BJ (cell line): ENCODE measurements at regions not wholly inside any gene's neighbourhood (a gene's known extent, or its start where the extent isn't known, plus 50 kb on each side); places are given as distances from the start of the nearest gene placed in this dataset.

Experiments used
- CTCF ChIA-PET: fragments of 350-600 bp; formaldehyde crosslinking; extraction: SDS; loops from one replicate; lab custom pipeline; 2021; ENCODE audit warnings: antibody characterized with exemption, inconsistent platforms; lab: Yijun Ruan, JAX
- POLR2A ChIA-PET: fragments of 300-600 bp; sonication (Branson Sonifier 250); formaldehyde crosslinking; extraction: SDS; loops from one replicate; lab custom pipeline; 2021; ENCODE audit warnings: antibody characterized with exemption; lab: Charles Lee
- DNase-seq: peaks from one replicate; pipeline ENCODE4 v3.0.0-alpha.2; 2011; ENCODE audit warnings: low read depth
- H3K27me3 ChIP-seq: 2 replicates; pipeline ENCODE4 v1.6.0; 2011; ENCODE audit warnings: low read length; ENCODE audit not compliant: control insufficient read depth, insufficient read depth
- H3K36me3 ChIP-seq: 2 replicates; pipeline ENCODE4 v1.5.1; 2011; ENCODE audit warnings: low read length; ENCODE audit not compliant: control insufficient read depth, insufficient read depth
- H3K4me3 ChIP-seq: 2 replicates; pipeline ENCODE4 v1.5.1; 2011; ENCODE audit warnings: low read depth, mild to moderate bottlenecking, control low read depth, low read length
- TF ChIP-seq, protein P1 (sequence below): IDR thresholded peaks from 2 replicates; pipeline ENCODE4 v1.5.1; 2011; ENCODE audit warnings: low read depth, mild to moderate bottlenecking, control low read depth, inconsistent platforms, low read length, moderate library complexity; ENCODE audit not compliant: insufficient read depth

DNA sequence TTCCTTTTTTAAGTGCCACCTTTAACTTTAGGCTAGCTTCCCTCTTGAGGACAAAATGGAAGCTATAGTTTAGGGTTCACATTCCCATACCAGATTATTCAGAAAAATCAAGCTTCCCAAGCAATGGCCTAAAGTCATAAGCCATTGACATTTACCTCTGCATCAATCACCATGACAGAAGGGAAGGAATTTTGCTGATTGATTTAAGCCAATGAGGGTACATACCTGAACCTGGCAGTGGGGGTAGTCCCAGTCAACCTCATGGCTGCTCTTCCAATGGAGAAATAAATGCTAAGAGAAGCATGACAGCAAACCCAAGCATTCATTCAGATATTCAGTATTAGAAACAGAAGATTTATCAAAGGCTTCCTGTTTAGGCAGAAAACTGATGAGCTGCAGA is 128.4 kb upstream of the CREB1 start:
- no peak overlapping the region for H3K4me3 ChIP-seq
- POLR2A ChIA-PET = no interaction called here
- CTCF ChIA-PET = interaction anchor here (1.4 kb wide), 1 partner anchor 235 kb away, joined by 3 read pairs; the partner anchor contains the start of gene KLF7

DNA sequence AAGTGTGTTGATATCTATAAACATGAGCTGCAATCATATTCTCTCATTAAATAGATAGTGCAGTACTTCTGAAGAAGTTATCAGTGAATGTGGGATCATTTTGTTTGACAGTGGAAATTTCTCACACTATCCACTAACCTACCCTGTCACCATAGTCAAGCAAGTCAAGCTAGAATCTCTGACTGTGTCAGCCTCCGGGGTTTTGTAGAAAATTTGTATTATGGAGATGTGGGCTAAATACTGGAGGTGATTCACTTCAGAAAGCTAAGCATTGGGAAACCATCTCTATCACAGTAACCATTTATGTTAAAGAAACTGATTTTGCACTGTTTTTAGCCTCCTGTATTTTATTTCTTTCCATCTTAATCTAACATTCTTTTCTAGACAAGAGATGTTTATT is 126.6 kb upstream of the CREB1 start:
- no peak for DNase-seq
- H3K36me3 ChIP-seq = no peaks in the 10 kb centered on the region
- H3K27me3 ChIP-seq = no peaks in the 10 kb centered on the region
- TF ChIP-seq, protein P1, sequence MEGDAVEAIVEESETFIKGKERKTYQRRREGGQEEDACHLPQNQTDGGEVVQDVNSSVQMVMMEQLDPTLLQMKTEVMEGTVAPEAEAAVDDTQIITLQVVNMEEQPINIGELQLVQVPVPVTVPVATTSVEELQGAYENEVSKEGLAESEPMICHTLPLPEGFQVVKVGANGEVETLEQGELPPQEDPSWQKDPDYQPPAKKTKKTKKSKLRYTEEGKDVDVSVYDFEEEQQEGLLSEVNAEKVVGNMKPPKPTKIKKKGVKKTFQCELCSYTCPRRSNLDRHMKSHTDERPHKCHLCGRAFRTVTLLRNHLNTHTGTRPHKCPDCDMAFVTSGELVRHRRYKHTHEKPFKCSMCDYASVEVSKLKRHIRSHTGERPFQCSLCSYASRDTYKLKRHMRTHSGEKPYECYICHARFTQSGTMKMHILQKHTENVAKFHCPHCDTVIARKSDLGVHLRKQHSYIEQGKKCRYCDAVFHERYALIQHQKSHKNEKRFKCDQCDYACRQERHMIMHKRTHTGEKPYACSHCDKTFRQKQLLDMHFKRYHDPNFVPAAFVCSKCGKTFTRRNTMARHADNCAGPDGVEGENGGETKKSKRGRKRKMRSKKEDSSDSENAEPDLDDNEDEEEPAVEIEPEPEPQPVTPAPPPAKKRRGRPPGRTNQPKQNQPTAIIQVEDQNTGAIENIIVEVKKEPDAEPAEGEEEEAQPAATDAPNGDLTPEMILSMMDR = no peak
- POLR2A ChIA-PET = no interaction called here
- no peak overlapping the region for H3K4me3 ChIP-seq
- CTCF ChIA-PET = interaction anchor here (0.9 to 1.5 kb wide), 2 partner anchors 10 to 409 kb away, joined by 3 read pairs; no protein-coding TSS in a partner anchor

More for the DNA sequence above, 128.4 kb upstream of the CREB1 start:
- TF ChIP-seq, protein P1 = no peak
- Histone ChIP-seq H3K36me3 (no peaks in the 10 kb centered on the region), H3K27me3 (no peaks in the 10 kb centered on the region)
- DNase-seq = no peak

GRCh38 chr2:207403950-207404349 is 125.8 kb upstream of the CREB1 start:
- no peak for DNase-seq
- H3K36me3 ChIP-seq = no peaks in the 10 kb centered on the region
- CTCF ChIA-PET = interaction anchor here (1.5 kb wide), 1 partner anchor 9 kb away, joined by 3 read pairs; no protein-coding TSS in a partner anchor
- TF ChIP-seq, protein P1 = no peak
- H3K4me3 ChIP-seq = no peak overlapping the region
- POLR2A ChIA-PET = no interaction called here
- no peaks in the 10 kb centered on the region for H3K27me3 ChIP-seq

DNA sequence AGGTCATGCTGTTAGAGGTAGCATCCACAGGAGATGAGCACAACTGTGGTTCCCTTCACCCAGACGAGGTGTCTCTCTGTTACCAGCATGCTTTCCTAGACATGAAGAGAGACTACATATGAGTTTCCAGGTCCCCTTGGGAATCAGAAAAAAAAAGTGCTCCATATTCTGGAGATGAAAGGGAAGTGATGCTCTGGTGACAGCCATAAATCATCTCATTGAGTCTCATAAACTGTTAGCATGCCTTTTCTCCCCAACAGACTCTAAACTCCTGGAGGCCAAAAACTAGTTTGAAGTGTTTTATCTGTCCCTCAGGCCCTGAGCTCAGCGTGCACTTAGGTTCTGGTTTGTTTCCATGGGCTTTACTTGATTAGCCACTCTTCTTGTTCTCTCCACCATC is 124.6 kb upstream of the CREB1 start:
- TF ChIP-seq, protein P1 = no peak
- ChIA-PET CTCF (no interaction called here), POLR2A (no interaction called here)
- Histone ChIP-seq H3K36me3 (no peaks in the 10 kb centered on the region), H3K27me3 (no peaks in the 10 kb centered on the region), H3K4me3 (no peak overlapping the region)
- no peak for DNase-seq

- Histone ChIP-seq H3K36me3 (no peaks in the 10 kb centered on the region), H3K27me3 (no peaks in the 10 kb centered on the region), H3K4me3 (no peak overlapping the region)
- DNase-seq = no peak
- CTCF ChIA-PET = interaction anchor here (0.6 to 1.5 kb wide), 3 partner anchors 11 to 44 kb away, joined by 3 to 4 read pairs (median 3); no protein-coding TSS in a partner anchor
- TF ChIP-seq, protein P1 = no peak
- POLR2A ChIA-PET = no interaction called here
Measured at GRCh38 chr2:207408086-207408794, 121.5 kb upstream of the CREB1 start.
